GM19467 (cell line): ENCODE measurements at regions not wholly inside any gene's neighbourhood (a gene's known extent, or its start where the extent isn't known, plus 50 kb on each side); places are given as distances from the start of the nearest gene placed in this dataset.

Experiments used
- ATAC-seq: cut with Tn5 transposase; IDR thresholded peaks from one replicate; pipeline ENCODE4 v1.9.1; 2021; ENCODE audit warnings: mild to moderate bottlenecking, moderate library complexity; ENCODE audit not compliant: unreplicated experiment

GRCh38 chr5:71993600-71993999 is 113.7 kb upstream of the MAP1B start:
- ATAC-seq, result no peak

DNA sequence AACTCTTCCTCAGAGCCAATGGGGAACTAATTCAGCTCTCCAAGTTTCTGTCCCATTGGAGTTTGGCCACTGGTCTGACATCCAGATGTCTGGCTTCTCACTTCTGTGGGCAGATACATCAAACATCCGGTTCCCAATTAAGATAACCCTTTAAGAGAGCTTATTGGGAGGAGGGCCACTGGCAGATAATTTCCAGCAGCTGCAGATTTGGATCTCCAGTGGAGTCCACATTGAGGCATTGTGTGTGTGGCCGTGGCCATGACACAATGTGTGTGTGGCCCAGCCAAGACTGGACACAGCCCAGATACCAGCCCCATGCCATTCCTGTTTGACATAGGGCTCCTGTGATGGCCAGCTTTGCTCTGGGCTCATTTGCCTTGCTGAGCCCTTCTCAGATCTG is 110.5 kb upstream of the MAP1B start:
- ATAC-seq, result no peak

DNA sequence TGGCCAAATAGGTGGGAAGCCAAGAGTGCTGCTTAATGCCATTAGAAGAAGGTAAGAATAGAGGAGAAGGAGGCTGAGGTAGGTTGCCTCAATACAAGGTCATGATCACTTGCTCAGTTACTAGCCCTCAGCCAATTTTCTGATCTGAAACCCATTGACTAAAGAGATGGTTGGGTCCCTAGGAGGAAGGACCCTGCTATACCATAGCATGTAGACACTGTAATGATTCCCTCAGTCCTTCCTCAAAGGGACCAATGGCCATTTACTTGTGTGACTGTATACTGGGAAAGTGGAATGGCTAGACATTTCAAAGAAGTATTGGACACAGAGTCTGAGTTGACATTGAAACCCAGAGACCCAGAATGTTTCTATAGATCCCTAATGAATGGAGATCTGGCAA is 108.5 kb upstream of the MAP1B start:
- ATAC-seq, result no peak

- no peak for ATAC-seq
Measured at GRCh38 chr5:72000707-72001106, 106.6 kb upstream of the MAP1B start.

GRCh38 chr5:72005671-72006070 is 101.6 kb upstream of the MAP1B start:
- ATAC-seq, result no peak

DNA sequence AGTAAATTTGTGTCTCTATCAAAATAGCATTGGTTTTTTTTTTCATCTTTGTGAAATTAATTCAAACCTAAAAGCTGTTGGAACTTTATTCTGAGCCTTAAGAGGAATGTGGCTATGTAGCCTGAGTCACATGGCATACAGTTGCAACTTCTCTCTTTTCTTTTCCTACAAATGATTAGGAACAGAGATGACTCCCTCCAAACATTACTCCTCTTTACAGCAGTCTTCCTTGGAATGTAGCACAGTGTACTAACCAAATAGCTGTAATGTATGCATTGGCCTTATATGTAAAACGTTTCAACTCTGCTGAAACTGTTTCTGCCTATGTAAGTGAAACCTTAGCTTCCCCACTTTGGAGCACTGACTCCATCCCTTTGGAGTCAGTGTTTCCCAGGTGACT is 100.9 kb upstream of the MAP1B start:
- ATAC-seq, result no peak

DNA sequence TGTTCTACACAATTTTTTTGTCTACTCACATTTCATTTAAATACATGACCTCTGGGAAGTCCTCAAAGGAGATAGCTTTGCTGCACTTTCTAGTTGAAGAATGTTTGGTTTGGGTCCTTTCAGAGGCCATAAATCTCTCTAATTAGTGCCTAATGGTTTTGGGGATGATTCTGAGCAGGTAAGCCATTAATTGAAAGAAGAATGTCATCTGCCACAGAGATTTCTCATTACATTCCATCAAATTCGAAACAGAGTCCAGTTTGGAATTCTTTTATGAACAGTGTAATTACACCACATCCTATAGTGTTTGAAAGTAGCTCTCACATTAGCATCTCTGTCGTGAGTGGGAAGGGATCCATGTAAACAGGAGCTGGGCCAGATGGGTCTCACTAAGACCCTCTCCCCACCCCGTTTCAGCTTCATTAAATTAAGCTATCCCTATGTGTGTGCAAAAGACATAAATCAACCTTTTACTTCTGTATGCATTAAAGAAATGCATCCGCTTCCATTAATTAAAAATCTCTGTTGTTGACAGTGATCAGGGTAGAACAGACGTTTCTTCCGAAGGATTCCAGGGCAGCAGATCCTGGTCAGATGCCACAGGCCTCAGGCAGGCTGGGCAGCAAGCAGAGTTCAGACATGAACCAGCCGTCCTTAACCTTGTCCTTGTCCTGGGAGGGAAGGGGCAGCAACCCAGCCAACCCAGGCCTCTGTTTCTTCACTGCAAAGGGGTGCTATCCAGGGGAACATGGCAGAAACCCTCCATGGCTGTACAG is 99.8 kb upstream of the MAP1B start:
- ATAC-seq, result no peak

DNA sequence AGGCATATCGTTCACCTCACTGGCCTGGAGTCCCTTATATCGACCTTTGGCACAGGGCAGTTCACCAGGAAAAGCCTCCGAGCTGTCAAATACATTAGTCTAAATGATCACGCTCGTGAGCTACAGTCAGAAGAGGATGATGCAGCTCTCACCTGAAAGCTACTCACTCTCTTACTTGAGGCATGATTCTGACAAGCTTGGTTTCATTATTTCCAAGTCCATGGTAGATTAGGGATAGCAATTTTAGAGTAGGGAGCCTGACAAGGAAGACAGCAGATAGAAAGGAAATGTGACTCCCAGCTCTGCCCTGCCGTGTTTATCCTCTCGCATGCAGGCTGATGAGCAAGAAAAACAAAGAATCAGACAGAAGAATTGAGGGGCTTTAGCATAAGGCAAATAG is 98.0 kb upstream of the MAP1B start:
- no peak for ATAC-seq

GRCh38 chr5:72010430-72010829 is 96.8 kb upstream of the MAP1B start:
- ATAC-seq, result no peak

DNA sequence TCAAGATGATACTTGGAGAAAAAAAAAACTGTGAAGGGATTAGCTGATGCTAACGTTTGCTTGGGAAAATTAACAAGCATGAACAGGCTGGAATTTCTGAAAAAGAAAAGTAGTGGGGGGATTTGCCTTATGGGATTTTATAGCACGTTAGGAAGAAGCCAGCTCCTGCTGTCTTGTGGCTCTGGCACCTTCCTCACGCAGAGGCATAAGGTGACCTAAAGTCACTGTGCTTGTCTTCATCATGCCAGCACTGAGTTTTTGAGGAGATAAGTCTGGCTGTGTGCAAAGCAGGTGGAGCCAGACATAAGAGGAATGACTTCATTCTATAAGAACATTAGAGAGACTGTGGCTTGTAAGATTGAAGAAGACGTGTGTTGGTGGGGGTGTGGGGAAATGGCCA is 94.4 kb upstream of the MAP1B start:
- no peak for ATAC-seq

GRCh38 chr5:72013766-72014624 is 93.3 kb upstream of the MAP1B start:
- ATAC-seq, result no peak

- no peak for ATAC-seq
Measured at GRCh38 chr5:72015103-72015548, 92.1 kb upstream of the MAP1B start.

DNA sequence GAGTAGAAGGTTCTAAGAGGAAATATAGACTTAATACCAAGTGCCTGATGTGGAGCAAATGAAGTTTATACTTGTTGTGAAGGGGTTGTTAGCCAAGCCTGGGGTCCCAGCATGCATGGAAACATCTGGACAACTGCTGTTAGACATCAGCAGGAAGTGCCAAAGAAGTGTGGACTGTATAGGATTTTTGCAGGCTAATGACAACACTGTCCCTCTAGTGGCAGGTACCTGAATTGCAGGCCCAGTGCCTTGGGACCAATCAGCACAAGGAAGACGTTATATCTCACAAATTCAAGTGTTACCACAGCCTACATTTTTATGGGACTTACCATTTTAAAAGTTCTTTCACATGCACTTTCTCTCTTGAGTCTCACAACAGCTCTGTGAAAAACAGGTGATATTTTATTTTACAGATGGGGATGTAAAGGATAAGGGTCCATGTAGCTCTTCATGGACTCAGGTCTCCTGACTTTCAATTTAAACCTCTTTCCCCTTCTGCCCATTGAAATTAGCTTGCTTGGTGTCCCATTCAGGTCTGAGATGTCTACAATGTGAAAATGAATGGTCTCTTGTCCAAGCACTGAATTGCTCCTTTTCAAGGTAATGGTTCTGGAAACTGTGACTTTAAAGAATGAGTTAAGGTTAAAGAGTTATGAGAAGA is 89.0 kb upstream of the MAP1B start:
- ATAC-seq, result no peak

DNA sequence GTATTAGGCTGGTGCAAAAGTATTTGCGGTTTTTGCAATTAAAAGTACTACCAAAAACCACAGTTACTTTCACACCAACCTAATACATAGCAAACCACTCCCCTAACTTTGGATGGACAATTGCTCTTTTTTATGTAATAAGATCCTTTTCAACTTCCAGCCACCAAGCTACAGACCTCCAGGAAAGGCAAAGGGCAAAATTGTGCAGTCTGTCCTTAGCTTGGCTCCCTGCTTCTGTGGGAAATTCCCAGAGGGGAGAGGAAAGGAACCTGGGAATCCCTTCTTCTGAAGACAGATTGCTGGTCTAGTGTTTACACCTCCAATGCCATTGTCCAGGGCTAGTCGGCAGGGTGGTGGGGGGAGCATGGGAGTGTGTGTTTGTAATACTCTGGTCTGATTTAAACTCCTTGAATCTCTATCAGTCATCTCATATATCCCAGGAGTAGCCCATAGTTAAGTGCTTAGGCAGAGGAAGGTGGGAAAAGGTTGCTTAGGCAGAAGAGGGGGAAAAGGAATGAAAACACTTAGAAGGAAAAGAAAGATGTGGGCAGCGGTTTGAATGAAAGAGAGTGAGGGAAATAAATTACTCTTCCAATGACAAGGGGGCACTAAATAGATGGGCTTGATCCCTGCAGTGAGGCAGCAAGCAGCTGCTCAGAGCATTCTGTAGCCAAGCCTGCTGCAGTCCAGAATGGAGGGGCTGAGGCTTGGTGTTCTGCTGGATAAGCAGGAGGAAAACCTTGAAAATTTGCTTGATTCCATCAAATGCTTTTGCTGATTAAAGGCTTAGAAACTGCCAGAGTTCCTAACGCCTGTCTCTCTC is 86.9 kb upstream of the MAP1B start:
- ATAC-seq, result no peak

DNA sequence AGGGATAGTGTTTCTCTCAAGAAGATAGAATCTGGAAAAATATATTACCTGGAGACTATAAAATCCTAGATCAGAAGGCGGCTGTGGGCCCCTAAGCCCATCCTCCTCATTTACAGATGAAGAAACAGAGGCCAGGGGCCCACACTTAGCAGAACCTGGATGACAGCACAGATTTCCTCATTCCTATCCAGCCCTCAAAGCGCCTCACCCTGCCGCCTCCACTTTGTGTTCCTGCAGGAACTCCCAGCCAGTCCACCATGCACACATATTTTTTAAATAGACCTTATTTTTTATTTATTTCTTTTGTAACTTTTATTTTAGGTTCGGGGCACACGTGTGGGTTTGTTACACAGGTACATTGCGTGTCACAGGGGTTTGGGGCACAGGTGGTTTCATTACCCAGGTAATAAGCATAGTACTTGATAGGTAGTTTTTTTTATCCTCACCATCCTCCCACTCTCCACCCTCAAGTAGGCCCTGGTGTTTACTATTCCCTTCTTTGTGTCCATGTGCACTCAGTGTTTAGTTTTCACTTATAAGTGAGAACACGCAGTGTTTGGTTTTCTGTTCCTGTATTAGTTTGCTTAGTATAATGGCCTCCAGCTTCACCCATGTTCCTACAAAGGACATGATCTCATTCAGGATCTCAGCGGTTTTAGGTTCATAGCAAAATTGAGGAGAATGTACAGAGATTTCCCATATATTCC is 85.5 kb upstream of the MAP1B start:
- no peak for ATAC-seq

GRCh38 chr5:72028382-72028781 is 78.9 kb upstream of the MAP1B start:
- ATAC-seq, result no peak

GRCh38 chr5:72030237-72030636 is 77.0 kb upstream of the MAP1B start:
- ATAC-seq, result no peak

GRCh38 chr5:72032788-72033187 is 74.5 kb upstream of the MAP1B start:
- ATAC-seq, result no peak

- ATAC-seq, result no peak
Measured at GRCh38 chr5:72034770-72035169, 72.5 kb upstream of the MAP1B start.

DNA sequence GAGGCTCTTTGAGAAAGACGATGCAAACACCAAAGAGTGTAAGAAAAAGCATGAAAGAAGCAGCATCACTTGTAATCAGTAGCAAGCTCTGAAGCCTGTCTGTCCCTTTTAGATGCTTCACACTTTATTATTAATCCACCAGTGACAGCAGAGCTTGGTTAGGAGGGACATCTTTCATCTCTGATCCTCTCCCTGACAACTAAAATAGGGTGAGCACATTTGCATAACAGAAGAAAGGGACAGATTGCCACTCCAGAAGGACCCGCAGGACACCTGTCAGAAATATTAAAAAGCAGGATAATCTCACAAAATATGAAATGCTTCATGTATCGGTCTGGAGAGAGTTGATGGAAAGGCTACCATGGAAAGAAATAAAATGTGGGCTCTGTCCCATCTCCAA is 71.4 kb upstream of the MAP1B start:
- no peak for ATAC-seq
